Activated CD4-positive, alpha-beta T cell treated with anti-CD3 and anti-CD28 coated beads, Interleukin-2, amount 50 U/mL, for 16 hours (primary cell): ENCODE measurements at regions not wholly inside any gene's neighbourhood (a gene's known extent, or its start where the extent isn't known, plus 50 kb on each side); places are given as distances from the start of the nearest gene placed in this dataset.
"Not testable (repeated sequence)": the region's sequence is repeated elsewhere in the genome, so short reads cannot be mapped to it uniquely, and the experiment has no call there.

Source experiments
- DNase-seq: peaks from one replicate; pipeline ENCODE4 v3.0.0-alpha.2; 2020

- no peak for DNase-seq
Observed at GRCh38 chr5:167352801-167353200, 938.6 kb upstream of the WWC1 start.

DNA sequence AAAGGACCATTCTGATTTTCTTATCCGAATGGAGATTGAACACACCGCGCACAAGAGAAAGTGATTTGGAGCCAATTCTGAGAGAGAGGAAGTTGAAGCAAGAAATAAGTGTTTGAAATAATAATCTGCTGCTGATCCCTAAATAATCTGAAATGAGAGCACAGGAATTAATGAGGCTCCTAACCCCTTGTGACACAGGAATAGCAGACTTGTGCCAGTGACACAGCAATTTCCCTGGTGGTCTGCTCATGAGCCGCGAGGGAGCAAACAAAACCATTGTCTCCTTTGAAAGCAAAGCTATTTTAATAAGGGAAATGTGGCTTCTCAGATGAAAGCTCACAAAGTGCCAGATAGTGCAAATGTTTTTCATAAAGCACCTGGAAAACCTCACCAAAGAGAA lies 936.1 kb upstream of the WWC1 start:
- no peak for DNase-seq

GRCh38 chr5:167356374-167356773 lies 935.1 kb upstream of the WWC1 start:
- no peak for DNase-seq

DNA sequence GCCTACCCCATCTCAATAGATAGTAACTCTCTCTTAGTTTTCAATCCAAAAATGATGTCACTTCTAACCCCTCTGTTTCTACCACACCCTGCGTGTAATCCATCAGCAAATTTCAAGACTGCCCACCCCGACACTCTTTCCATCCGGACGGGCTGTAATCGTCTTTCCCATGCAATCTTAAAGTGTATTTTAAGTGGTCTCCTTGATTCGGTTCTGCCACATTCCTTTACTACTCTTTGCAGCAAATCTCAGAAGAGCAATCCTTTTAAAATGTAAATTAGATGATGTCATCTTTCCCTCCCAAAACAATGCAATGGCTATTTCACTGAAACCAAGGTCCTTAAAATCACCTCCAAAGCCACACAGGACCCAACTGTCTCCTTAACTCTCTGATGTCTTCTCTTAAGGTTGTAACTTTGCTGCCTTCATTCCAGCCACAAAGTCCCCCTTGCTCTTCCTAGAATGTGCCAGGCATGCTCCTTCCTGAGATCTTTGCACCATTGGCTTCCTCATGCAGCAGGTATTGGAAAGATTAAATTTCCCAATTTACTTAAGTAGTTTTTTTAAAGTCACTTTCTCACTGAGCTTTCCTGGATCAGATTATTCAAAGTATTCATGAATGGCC lies 932.5 kb upstream of the WWC1 start:
- no peak for DNase-seq

GRCh38 chr5:167361795-167362194 lies 929.6 kb upstream of the WWC1 start:
- no peak for DNase-seq

- no peak for DNase-seq
Observed at GRCh38 chr5:167363065-167363464, 928.4 kb upstream of the WWC1 start.

DNA sequence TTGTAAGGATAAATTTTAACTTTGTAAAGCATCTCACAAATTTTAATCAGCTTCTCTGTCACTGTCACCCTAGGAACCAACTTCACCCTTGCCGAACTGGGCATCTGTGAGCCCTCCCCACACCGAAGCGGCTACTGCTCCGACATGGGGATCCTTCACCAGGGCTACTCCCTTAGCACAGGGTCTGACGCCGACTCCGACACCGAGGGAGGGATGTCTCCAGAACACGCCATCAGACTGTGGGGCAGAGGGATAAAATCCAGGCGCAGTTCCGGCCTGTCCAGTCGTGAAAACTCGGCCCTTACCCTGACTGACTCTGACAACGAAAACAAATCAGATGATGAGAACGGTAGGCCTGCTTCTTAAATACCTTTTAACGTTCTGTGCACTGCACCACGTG lies 916.3 kb upstream of the WWC1 start:
- DNase-seq = no peak

DNA sequence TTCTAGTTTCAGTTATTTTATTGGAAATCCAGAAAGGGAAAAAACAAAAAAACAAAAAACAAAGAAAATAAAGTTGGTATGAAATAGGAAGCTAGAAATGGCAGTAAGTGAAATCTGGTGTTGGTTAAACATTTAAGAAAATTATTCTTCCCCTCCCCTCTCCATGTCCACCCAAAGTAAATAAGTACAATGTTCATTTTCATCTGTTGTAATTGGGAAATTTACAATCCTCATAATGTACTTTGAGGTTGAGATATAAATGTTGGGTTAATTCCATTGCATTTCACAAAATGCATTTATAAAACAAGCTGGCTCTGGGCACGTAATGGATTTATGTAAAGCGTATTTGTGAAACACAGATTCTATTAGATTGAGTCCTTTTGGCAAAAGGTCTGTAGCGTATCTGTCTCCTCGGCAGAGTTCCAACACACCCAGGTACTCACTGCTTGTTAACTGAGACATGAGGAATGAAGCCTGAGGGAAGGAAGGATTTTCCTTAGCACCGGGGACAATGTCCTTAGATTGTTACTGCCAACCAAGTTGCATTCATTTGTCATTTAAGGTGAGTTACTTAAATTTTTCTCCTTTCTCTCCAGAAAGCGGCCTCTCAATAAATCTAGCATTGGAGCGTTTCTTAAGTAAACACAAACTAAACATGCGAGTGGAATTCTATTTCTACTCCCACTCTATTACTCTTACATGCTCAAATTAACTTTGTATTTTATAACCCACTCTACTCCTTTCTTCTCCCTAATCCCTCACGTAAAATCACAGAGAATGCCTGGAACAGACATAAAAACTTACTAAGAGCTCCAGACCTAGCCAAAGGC lies 912.3 kb upstream of the WWC1 start:
- no peak for DNase-seq

GRCh38 chr5:167381457-167381856 lies 910.0 kb upstream of the WWC1 start:
- no peak for DNase-seq

DNA sequence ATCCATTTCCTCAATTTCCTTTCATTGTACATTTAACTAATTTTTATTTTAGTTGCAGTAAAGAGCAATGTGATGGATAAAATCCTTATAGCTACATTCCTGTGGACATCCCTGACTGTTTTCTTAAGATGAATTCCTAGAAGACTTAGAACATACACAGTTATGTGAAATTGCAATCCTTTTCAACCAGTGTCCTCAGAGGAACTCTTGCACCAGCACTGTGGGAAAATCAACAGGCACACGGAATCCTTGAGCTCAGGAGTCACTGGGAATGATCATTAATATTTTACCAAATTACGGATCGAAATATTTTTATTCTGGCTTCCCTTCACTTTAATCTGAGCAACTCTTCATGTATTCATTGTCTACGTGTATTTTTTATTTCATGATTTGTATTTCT lies 901.9 kb upstream of the WWC1 start:
- no peak for DNase-seq

DNA sequence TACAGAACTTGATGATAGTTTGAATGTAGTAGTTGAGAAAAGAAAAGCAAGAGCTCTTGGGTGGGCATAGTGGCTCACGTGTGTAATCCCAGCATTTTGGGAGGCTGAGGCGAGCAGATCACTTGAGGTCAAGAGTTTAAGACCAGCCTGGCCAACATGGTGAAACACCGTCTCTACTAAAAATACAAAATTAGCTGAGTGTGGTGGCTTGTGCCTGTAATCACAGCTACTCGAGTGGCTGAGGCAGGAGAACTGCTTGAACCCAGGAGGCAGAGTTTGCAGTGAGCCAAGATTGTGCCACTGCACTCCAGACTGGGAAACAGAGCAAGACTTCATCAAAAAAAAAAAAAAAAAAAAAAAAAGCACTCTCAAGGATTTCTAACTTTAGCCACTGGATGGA lies 900.2 kb upstream of the WWC1 start:
- not testable (repeated sequence) for DNase-seq

DNA sequence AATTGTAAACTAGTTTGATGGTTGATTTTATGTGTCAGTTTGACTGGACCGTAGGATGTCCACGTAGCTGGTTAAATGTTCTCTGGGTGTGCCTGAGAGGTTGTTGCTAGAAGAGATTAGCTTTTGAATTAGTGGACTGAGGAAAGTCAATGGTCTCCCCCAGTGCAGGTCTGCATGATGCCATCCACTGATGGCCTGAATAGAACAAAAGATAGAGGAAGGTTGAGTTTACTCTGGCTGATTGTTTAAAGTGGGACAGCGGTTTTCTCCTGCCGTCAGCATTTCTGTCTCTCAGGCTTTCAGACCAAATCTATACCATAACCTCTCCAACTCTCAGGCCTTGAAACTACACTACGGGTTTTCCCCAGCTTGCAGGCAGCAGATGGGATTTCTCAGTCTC lies 899.2 kb upstream of the WWC1 start:
- no peak for DNase-seq

- DNase-seq = no peak
Observed at GRCh38 chr5:167393358-167393757, 898.1 kb upstream of the WWC1 start.

- no peak for DNase-seq
Observed at GRCh38 chr5:167402671-167403070, 888.8 kb upstream of the WWC1 start.

DNA sequence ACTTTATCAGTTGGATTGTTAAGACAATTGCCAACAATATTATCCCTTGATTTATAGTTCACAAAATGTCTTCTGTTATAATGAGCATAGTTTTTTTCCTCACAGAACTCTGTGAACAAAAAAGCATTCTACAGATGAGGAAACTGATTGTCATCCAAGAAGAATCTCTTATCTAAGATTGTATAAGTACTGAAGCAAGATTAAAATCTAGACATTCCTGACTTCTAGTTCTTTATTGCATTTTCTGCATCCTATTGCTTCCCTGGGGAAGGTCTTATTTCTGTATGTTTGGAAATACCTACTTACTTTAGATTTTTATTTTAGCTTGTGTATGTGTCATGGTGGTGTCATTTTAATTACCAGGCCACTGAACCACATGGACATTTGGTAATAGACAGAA lies 884.9 kb upstream of the WWC1 start:
- DNase-seq = no peak

DNA sequence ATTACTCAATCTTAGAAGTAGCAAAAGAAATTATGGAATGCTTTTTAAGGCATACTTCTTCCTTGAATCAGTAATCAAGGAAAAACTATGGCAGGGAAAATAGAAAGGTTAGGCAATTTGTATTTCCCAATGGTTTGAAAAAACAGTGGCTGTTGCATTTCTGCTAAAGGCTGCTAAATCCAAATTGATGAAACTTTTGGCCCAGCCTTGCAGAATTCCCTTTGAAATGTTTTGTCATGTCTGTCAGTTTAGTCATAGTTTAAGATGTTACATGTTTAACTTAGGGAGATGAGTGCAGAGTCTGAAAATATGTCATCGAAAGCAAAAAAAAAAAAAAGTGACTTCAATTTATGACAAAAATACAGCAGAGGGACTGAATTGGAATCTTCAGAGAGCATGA lies 878.9 kb upstream of the WWC1 start:
- DNase-seq = no peak

DNA sequence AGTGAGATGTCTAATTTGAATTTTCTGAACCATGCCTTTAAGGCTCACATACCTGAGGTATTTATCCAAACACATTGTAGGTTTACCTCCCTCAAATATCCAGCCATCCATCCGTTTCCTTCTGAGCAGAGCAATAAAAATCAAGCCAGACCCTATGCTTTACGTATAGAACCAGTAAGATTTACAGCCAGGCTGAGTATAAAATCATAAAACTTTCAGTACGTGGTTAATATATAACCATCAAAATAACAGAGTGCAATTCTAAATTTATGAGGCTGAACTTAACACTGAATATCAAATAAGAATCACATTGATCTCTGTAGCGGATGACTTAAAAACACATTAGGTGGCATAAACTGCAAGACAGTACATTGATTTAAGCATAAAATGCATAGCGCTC lies 877.9 kb upstream of the WWC1 start:
- no peak for DNase-seq

DNA sequence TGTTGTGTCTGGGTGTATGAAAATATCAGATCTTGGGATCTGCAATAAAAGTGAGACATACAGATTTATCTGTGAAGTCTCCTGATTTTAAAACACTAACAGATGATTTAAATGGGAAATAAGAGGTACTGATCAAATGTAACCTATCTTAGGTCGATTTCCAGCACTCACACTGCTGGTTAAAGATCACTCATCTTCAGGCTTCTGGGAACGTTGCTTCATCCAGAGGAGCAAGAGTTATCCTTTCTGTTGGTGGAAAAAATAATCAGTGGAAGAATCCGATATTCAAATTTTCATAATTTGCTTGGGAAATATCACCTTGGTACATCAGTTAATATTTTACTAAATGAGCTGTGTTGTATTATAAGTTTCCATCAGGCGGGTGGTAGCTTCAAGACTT lies 876.8 kb upstream of the WWC1 start:
- DNase-seq = no peak

GRCh38 chr5:167415779-167416746 lies 875.4 kb upstream of the WWC1 start:
- DNase-seq = no peak

DNA sequence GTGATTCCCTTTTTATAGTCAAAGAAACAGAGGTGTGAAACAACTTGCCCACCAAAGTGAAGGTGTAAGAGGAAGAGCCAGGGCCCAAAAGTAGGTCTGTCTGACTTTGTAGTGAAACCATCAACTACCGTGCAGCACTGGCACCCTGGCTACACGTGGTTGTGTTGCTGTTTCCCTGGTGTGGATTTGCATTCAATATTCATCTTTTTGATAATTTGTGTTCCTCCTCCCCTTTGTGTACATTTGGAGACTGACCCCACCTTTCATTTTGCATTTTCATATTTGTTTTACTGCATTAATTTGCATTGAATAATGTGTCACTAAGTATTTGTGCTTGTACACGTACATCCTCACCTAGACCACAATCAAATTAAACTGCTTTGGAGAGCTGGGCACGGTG lies 873.8 kb upstream of the WWC1 start:
- no peak for DNase-seq

DNA sequence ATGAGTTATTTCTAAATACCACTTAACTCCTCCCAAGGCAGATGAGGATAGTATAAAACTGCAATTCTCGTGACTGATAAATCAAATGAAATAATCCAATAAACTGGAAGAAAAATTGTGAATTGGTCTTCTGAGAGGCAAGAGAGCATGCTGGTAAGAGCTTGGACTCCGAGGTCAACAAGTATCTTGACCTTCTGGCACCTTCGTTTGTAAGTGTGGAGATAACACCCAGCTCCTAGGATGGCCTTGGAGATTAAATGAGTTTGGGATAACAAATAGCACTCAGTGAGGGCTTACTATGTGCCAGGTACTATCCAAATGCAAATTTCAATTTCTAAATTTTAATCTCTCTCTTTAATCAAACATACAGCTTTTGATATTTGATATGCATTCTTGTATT lies 866.3 kb upstream of the WWC1 start:
- DNase-seq = no peak

GRCh38 chr5:167426501-167426900 lies 864.9 kb upstream of the WWC1 start:
- no peak for DNase-seq

DNA sequence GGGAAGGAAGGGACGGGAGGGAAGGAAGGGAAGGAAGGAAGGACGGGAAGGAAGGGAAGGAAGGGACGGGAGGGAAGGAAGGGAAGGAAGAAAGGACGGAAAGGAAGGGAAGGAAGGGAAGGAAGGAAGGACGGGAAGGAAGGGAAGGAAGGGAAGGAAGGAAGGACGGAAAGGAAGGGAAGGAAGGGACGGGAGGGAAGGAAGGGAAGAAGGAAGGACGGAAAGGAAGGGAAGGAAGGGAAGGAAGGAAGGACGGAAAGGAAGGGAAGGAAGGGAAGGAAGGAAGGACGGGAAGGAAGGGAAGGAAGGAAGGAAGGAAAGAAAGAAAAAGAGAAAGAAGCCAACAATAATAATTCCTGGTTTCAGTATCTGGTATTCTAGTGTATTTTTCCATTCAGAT lies 863.8 kb upstream of the WWC1 start:
- DNase-seq = not testable (repeated sequence)

GRCh38 chr5:167440846-167441245 lies 850.6 kb upstream of the WWC1 start:
- no peak for DNase-seq
